HG03095 (cell line): ENCODE measurements at regions not wholly inside any gene's neighbourhood (a gene's known extent, or its start where the extent isn't known, plus 50 kb on each side); places are given as distances from the start of the nearest gene placed in this dataset.

Experiments used
- ATAC-seq: cut with Tn5 transposase; IDR thresholded peaks from one replicate; pipeline ENCODE4 v1.9.1; 2021; ENCODE audit warnings: moderate library complexity; ENCODE audit not compliant: unreplicated experiment

GRCh38 chr10:21329995-21330627 lies 195.4 kb downstream of the SKIDA1 start:
- ATAC-seq, result no peak

- no peak for ATAC-seq
Measured at GRCh38 chr10:21327289-21327993, 198.0 kb downstream of the SKIDA1 start.

GRCh38 chr10:21326594-21327288 lies 198.7 kb downstream of the SKIDA1 start:
- ATAC-seq, result no peak

- ATAC-seq, result no peak
Measured at GRCh38 chr10:21318540-21319167, 206.8 kb downstream of the SKIDA1 start.

GRCh38 chr10:21317902-21318301 lies 207.6 kb downstream of the SKIDA1 start:
- no peak for ATAC-seq

- ATAC-seq, result no peak
Measured at GRCh38 chr10:21315645-21316220, 209.7 kb downstream of the SKIDA1 start.

- ATAC-seq, result no peak
Measured at GRCh38 chr10:21314906-21315644, 210.4 kb downstream of the SKIDA1 start.

- ATAC-seq, result no peak
Measured at GRCh38 chr10:21314111-21314626, 211.3 kb downstream of the SKIDA1 start.

GRCh38 chr10:21313691-21314090 lies 211.8 kb downstream of the SKIDA1 start:
- no peak for ATAC-seq

- no peak for ATAC-seq
Measured at GRCh38 chr10:21311426-21311825, 214.1 kb downstream of the SKIDA1 start.

GRCh38 chr10:21309427-21309826 lies 216.1 kb downstream of the SKIDA1 start:
- ATAC-seq, result no peak

GRCh38 chr10:21308946-21309345 lies 216.5 kb downstream of the SKIDA1 start:
- ATAC-seq, result no peak

GRCh38 chr10:21308018-21308417 lies 217.5 kb downstream of the SKIDA1 start:
- ATAC-seq, result no peak

GRCh38 chr10:21304608-21305007 lies 220.9 kb downstream of the SKIDA1 start:
- ATAC-seq, result no peak

GRCh38 chr10:21304198-21304597 lies 221.3 kb downstream of the SKIDA1 start:
- no peak for ATAC-seq

- ATAC-seq, result no peak
Measured at GRCh38 chr10:21300551-21300950, 224.9 kb downstream of the SKIDA1 start.

- ATAC-seq, result no peak
Measured at GRCh38 chr10:21299330-21299729, 226.2 kb downstream of the SKIDA1 start.

- no peak for ATAC-seq
Measured at GRCh38 chr10:21298701-21299100, 226.8 kb downstream of the SKIDA1 start.

- no peak for ATAC-seq
Measured at GRCh38 chr10:21297603-21298383, 227.7 kb downstream of the SKIDA1 start.
